ENCODE measurements at regions not wholly inside any gene's neighbourhood (a gene's known extent, or its start where the extent isn't known, plus 50 kb on each side); places are given as distances from the start of the nearest gene placed in this dataset.

GRCh38 chr16:66290431-66290830 is 76.1 kb upstream of the CDH5 start:
- no peak overlapping the region for H3K4me3 ChIP-seq (ENCODE audit: low read depth, low read length)

DNA sequence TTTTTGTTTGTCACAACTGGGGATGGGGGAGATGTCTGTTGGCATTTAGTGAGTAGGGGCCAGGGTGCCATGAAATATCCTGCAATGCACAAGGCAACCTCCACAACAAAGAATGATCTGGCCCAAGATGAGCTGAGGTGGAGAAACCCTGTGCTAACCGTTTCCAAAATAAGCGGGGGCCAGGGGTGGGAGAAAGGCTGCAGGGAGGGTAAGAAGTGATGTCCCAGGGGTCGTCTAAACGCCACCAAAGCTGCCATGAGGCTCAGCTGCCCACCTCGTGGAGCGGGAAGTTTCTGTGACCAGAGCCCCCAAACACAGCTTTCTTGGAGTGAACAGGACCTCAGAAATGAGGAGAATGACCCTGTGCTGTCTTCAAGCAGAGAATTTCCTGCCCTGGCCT is 76.5 kb upstream of the CDH5 start:
- no peak overlapping the region for H3K4me3 ChIP-seq (ENCODE audit: low read depth, low read length)

DNA sequence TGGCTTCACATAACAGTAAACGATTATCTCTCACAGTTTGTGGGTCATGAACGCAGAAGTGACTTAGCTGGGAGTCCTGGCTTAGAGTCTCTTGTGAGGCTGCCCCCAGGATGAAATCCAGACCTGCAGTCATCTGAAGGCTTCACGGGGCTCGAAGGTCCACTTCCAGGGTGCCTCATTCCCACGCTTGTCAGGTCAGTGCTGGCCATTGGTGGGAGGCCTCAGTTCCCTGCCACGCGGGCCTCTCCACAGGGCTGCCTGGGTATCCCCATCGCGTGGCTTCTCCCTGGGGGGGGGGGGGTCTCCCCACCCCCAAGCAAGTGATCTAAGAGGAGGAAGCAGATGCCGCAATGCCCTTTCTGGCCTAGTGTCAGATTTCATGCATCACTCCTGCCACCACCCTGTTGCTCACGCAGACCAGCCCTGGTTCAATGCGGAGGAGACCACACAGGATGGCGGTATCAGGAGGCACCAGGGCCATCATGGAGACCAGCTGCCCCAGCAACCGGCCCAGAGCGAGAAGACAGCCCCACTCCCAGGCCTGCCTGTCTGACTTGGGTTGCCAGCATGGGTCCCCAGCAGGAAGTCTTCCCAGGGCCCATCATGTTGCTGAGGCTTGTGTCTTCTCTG is 77.3 kb upstream of the CDH5 start:
- H3K4me3 ChIP-seq (ENCODE audit: low read depth, low read length), result no peak overlapping the region

- H3K4me3 ChIP-seq (ENCODE audit: low read depth, low read length), result no peak overlapping the region
Measured at GRCh38 chr16:66287926-66288325, 78.6 kb upstream of the CDH5 start.

- H3K4me3 ChIP-seq (ENCODE audit: low read depth, low read length), result no peak overlapping the region
Measured at GRCh38 chr16:66287416-66287815, 79.1 kb upstream of the CDH5 start.

- H3K4me3 ChIP-seq (ENCODE audit: low read depth, low read length), result no peak overlapping the region
Measured at GRCh38 chr16:66286527-66286926, 80.0 kb upstream of the CDH5 start.

DNA sequence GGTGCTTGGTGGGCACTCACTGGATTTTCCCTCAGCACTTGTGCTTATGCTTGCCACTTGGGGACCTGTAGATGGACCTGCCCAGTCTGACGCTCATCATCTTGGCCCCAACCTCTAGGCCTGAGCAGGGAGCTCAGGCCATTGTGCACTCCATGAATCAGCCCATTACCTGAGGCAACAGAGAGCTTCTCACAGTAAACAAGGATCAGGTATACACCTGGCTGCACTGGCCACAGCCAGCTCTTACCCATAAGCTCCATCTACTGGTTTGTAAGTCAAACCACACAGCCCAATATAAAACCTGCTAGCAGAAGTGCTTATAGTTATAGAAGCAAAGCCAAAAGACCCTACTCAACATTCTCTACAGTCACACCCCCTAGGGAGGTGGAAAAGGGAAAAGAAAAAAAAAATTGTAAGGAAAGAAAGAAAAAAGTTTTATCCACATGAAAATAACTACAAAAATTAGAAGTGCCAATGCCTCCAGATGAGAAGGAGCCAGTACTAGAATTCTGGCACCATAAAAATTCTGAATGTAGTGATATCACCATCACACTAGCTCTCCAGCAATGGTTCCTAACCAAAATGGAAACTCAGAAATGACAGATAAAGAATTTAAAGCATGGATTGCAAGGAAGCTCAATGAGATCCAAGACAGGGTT is 87.8 kb upstream of the CDH5 start:
- no peak overlapping the region for H3K4me3 ChIP-seq (ENCODE audit: low read depth, low read length)

DNA sequence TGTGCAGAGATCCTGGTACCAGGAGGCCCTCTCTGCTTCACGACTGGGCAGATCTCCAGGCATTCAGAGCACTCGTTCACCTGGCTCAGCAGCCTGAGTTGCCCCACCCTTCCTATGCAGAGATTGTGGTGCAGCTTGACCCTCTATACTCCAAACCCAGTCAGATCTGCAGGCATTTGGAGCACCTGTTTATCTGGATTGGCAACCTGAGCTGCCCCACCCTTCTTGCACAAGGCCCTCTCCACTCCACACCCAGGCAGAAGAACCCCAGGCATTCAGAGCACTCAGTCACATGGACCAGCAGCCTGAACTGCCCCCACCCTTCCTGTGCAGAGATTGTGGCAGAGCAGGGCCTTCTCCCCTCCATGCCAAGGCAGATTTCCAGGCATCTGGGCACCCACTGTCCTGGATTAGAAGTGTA is 88.4 kb upstream of the CDH5 start:
- no peak overlapping the region for H3K4me3 ChIP-seq (ENCODE audit: low read depth, low read length)

GRCh38 chr16:66277311-66278070 is 89.0 kb upstream of the CDH5 start:
- no peak overlapping the region for H3K4me3 ChIP-seq (ENCODE audit: low read depth, low read length)

DNA sequence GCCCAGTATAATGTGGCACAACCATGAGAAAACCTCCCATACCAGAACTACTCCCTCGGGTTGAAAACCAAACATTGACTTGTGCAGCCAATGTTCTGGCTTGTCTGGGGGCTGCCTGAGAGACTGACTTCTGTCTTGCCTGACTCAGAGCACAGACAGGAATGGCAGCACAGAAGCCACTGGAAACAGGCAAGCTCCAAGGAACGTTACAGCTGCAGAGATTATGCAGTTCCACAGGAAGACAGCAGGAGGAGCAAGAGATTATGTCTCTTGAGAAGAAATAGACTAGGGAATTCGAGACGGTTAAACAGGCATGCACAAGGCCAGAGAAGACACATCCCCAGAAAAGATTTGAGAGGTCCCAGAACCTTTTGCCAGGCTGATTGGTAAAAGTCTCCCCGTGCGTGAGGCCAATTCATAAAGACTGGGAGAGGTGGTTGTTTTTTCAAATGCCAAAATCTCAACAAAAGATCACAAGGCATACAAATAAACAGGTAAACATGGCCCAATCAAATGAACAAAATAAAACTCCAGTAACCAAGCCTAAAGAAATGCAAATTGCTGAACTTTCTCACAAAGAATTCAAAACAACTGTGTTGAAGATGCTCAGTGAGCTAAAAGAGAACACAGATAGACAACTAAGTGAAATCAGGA is 90.6 kb upstream of the CDH5 start:
- no peak overlapping the region for H3K4me3 ChIP-seq (ENCODE audit: low read depth, low read length)

DNA sequence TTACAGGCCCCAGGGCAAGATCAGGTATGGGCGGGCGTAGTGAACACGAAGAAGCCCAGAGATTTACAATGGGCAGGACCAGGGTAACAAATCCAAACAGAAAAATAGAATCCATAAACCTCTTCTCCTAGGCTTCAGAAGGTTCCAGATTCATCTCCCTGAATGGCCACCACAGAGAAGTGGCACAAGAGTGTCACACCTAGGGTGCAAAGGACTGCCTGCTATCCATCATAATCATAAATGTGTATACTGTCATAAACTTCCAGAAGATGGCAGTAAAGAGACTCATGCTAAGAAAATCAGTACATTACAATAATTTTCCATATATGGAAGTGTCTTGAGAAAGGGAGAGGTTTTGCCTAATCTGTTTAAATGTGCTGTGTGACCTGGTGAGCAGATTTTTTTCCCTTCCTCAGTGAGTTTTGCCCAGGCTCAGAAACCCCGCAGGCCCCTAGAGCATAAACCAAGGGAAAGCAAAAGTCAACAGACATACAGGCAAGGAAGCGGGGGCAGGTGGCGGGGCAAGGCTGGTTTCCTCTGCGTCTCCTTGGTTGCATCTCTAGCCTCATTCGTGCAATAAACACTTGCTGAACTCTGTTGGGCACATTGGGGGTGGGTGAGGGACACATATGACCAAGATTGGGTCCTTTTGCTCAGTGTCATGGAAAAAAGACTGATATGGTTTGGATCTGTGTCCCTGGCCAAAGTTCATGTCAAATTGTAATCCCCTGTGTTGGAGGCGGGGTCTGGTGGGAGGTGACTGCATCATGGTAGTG is 92.0 kb upstream of the CDH5 start:
- H3K4me3 ChIP-seq (ENCODE audit: low read depth, low read length), result no peak overlapping the region

DNA sequence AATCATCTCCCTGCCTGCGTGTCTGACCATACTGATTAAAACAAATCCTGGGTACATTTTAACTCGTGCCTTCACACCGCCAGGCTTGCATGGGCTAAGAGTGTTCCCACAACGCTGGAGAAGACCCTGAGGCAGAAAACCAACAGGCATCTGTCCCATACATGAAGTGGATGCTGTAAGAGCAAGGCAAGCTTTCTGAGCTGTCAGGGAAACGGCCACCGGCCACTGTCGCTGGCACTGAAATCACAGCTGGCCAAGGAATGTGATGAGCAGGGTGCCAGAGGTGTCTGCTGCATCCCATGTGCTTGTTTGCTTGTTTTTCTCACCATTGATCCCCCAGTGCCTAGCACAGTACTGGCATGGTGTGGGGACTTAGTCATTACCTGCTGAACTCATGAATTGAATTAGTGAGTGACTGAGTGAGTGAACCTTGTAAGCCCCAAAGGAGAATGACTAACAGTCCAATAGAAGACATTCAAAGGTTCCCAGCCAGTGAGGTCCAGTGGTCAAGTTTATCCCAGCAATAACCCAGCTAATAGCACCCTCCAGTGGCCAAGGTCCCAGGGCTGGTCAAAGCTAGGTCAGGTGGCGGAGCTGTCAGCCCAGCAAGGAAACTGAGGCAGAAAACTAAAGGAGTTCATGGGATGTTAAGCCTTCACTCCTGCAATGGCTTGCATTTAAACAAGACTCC is 92.7 kb upstream of the CDH5 start:
- H3K4me3 ChIP-seq (ENCODE audit: low read depth, low read length), result no peak overlapping the region

GRCh38 chr16:66273053-66273452 is 93.4 kb upstream of the CDH5 start:
- H3K4me3 ChIP-seq (ENCODE audit: low read depth, low read length), result no peak overlapping the region

- H3K4me3 ChIP-seq (ENCODE audit: low read depth, low read length), result no peak overlapping the region
Measured at GRCh38 chr16:66272461-66272860, 94.0 kb upstream of the CDH5 start.

- no peak overlapping the region for H3K4me3 ChIP-seq (ENCODE audit: low read depth, low read length)
Measured at GRCh38 chr16:66271074-66272060, 95.1 kb upstream of the CDH5 start.

DNA sequence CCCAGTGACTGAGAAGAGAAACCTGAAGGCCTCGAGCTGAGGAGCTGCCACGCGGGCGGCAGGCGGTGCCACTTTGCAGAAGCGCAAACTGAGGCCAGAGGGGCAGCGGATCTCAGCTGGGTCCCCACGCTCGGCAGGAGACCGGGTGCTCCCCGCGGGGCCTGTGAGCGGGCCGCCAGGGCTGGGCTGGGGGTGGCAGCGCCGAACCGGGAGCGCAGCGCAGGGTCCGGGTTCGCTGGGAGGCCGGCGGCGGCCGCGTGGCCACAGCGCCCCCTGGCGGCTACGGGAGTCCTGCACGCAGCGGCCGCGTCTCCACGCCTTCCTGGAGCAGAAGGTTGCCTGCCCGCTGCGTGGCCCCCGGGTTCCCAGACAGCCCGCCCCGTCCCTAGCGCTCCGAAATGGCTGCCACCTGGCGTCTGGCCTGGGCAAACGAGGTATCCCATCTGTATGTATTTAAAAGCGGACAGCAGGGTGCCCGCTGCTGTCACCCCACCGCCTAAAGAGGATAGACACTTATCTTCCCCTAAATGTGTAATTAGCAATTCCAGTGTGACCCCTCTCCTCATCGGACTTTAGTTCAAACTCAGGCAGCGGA is 96.1 kb upstream of the CDH5 start:
- H3K4me3 ChIP-seq (ENCODE audit: low read depth, low read length), result peak overlapping the region; percentile 13

DNA sequence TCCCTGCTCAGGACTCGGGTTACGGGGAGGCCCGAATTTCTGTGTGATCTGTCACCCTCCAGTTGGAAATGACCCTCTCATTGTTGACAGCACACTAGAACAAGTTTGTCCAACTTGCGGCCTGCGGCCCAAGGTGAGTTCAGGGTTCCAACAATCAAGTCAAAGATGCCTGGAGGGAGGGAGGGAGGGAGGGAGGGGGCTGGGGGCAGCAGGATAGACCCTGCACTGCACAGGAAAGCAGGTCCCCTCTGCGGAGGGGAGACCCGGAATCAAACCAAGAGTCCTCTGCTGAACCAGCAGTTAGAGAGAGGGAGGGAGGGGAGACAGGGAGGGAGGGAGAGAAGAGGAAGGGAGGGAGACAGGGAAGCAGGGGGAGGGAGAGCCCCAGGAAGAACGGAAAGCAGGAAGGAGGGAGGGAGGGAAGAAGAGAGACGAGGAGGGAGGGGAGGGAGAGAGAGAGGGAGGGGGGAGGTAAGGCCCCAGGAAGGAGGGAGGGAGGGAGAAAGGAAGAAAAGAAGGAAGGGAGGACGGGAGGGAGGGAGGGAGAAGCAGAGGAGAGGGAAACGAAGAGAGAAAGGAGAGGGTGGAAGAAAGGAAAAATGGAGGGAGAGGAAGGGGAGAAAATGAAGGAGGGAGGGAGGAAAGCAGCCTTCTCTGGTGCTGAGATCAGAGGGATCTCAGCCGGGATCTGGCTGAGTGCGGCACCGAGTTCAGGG is 96.7 kb upstream of the CDH5 start:
- H3K4me3 ChIP-seq (ENCODE audit: low read depth, low read length), result peak overlapping the region; percentile 13
